Glutamatergic neuron (in vitro differentiated cells): ENCODE measurements at regions not wholly inside any gene's neighbourhood (a gene's known extent, or its start where the extent isn't known, plus 50 kb on each side); places are given as distances from the start of the nearest gene placed in this dataset.

ENCODE experiments used
- DNase-seq: peaks from one replicate; pipeline ENCODE4 v3.0.0; 2022
- H3K27ac Mint-ChIP-seq: one replicate; pipeline ENCODE4 v1.8.0; 2020; ENCODE audit warnings: mild to moderate bottlenecking, mixed read lengths, inconsistent platforms; ENCODE audit not compliant: unreplicated experiment
- H3K27me3 Mint-ChIP-seq: one replicate; pipeline ENCODE4 v1.8.0; 2020; ENCODE audit warnings: mild to moderate bottlenecking, moderate library complexity, mixed read lengths, inconsistent platforms; ENCODE audit not compliant: unreplicated experiment
- H3K36me3 Mint-ChIP-seq: one replicate; pipeline ENCODE4 v1.8.0; 2020; ENCODE audit warnings: mild to moderate bottlenecking, mixed read lengths, inconsistent platforms; ENCODE audit not compliant: unreplicated experiment
- H3K4me1 Mint-ChIP-seq: one replicate; pipeline ENCODE4 v1.8.0; 2020; ENCODE audit warnings: mild to moderate bottlenecking, low read depth, mixed read lengths, inconsistent platforms; ENCODE audit not compliant: unreplicated experiment
- H3K4me3 Mint-ChIP-seq: one replicate; pipeline ENCODE4 v1.8.0; 2020; ENCODE audit warnings: mild to moderate bottlenecking, mixed read lengths, inconsistent platforms; ENCODE audit not compliant: unreplicated experiment
- H3K9me3 Mint-ChIP-seq: one replicate; pipeline ENCODE4 v1.8.0; 2020; ENCODE audit warnings: mild to moderate bottlenecking, moderate library complexity, mixed read lengths, inconsistent platforms; ENCODE audit not compliant: unreplicated experiment
- CTCF ChIP-seq: fragments of 200-600 bp; sonication (generic); IDR thresholded peaks from one replicate; pipeline ENCODE4 v1.5.0; 2021; ENCODE audit not compliant: partially characterized antibody, unreplicated experiment

DNA sequence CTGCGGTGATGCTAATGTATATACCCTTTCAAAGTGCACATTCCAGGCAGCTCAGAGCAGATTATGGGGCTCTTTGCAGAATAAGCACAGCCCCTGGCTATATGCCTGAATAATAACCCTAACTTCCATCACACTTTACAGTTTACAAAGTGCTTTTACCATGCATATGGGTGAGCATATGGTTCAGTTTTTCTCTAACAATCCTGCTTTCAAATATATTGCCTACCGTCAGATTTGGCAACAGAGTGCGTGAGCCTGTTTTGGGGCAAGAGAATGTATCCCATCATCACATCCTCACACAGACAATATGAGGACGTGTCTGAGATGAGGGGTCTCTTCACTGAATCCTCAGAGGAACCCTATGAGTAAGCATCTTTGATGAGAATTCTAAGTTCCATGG is 162.8 kb upstream of the VCX start:
- H3K4me3 Mint-ChIP-seq = no peak overlapping the region

DNA sequence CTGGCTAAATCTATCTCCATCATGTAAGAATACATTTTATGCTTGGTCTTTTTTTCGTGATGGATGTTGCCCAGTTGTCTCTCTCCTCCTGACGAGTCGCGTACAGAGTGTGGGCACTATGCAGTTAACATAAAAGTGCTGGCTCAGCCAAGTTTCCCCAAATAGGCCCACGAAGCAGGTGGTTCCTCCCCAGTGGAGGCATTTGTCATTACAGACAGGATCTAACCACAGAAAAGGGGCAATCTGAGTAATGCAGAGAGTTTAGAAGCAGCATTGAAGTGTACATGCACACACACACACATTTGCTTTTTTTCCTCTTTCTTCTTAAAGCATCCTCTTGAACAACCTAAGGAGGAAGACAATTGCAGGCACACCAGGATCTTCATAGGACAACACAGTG is 188.7 kb upstream of the VCX start:
- Mint-ChIP-seq H3K4me1 (no peaks in the 10 kb centered on the region), H3K4me3 (no peak overlapping the region), H3K9me3 (no peaks in the 10 kb centered on the region), H3K27me3 (no peaks in the 10 kb centered on the region), H3K36me3 (no peaks in the 10 kb centered on the region), H3K27ac (no peak overlapping the region)
- no peak for TF ChIP-seq CTCF
- no peak for DNase-seq

More for the DNA sequence above, 162.8 kb upstream of the VCX start:
- Mint-ChIP-seq H3K9me3 (no peaks in the 10 kb centered on the region), H3K4me1 (no peaks in the 10 kb centered on the region), H3K27ac (no peak overlapping the region), H3K36me3 (no peaks in the 10 kb centered on the region), H3K27me3 (no peaks in the 10 kb centered on the region)
- no peak for DNase-seq
- TF ChIP-seq CTCF = no peak

DNA sequence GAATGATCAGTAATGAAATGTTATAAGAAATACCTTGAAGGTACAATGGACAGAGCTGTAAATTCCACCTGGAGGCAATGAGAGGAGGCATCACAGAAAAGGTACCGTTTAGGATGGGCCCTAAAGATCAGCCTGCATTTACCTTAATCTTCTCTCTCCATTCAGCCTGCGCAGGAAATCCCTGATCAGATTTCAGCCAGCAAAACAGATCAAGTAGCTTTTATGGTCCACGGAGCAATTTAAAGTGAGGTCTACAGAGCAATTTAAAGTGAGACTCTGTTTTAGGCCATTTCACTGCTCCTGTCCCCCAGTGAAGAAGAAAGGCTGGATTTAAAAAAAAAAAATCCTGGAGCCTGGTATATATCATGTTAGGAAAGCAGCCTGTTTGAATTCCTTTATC is 195.1 kb upstream of the VCX start:
- DNase-seq = no peak
- no peak overlapping the region for H3K4me3 Mint-ChIP-seq
- H3K9me3 Mint-ChIP-seq = no peaks in the 10 kb centered on the region
- H3K36me3 Mint-ChIP-seq = no peaks in the 10 kb centered on the region
- no peak overlapping the region for H3K27ac Mint-ChIP-seq
- no peaks in the 10 kb centered on the region for H3K27me3 Mint-ChIP-seq
- H3K4me1 Mint-ChIP-seq = peaks cover 3% of the 10 kb centered on the region
- no peak for TF ChIP-seq CTCF

DNA sequence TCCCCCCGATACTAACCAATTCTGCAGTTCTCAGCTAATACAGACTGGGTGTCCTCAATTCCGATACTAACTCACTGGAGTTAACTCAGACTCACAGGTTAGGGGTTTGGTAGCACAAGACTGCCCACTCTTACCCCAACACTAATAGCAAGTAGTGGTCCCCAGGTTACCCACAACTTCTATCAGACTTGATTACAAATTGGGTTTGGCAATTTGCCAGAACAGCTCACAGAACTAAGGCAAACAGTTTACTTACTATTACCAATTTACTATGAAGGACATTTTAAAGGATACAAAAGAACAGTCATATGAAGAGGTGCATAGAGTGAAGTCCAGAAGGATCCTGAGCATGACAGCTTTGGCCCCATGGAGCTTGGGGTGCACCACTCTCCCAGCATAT is 201.8 kb upstream of the VCX start:
- no peak for TF ChIP-seq CTCF
- no peaks in the 10 kb centered on the region for H3K27me3 Mint-ChIP-seq
- no peaks in the 10 kb centered on the region for H3K4me1 Mint-ChIP-seq
- no peak for DNase-seq
- no peak overlapping the region for H3K4me3 Mint-ChIP-seq
- H3K27ac Mint-ChIP-seq = no peak overlapping the region
- H3K36me3 Mint-ChIP-seq = no peaks in the 10 kb centered on the region
- H3K9me3 Mint-ChIP-seq = no peaks in the 10 kb centered on the region

DNA sequence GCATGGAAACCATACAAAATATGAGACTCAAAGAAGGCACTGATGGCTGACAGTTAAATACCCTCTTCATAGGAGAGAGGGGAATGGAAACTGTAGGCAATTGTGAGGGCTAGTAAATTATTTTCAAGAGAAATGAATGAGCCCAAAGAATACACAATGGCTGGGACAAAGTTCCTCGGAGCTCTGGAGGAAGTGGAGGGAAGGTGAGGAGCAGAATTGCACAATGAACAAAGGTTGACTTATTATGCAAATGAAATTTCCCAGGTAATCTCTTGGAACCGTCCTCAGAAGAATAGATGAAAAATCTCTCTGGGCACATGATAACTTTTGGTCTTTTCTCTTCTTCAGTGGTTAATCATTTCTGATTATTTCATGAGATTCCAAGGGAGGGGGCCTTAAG is 202.6 kb upstream of the VCX start:
- TF ChIP-seq CTCF = no peak
- DNase-seq = no peak
- H3K9me3 Mint-ChIP-seq = no peaks in the 10 kb centered on the region
- H3K27ac Mint-ChIP-seq = no peak overlapping the region
- H3K4me1 Mint-ChIP-seq = no peaks in the 10 kb centered on the region
- H3K36me3 Mint-ChIP-seq = no peaks in the 10 kb centered on the region
- H3K4me3 Mint-ChIP-seq = no peak overlapping the region
- H3K27me3 Mint-ChIP-seq = no peaks in the 10 kb centered on the region
